ENCODE measurements at regions not wholly inside any gene's neighbourhood (a gene's known extent, or its start where the extent isn't known, plus 50 kb on each side); places are given as distances from the start of the nearest gene placed in this dataset.

DNA sequence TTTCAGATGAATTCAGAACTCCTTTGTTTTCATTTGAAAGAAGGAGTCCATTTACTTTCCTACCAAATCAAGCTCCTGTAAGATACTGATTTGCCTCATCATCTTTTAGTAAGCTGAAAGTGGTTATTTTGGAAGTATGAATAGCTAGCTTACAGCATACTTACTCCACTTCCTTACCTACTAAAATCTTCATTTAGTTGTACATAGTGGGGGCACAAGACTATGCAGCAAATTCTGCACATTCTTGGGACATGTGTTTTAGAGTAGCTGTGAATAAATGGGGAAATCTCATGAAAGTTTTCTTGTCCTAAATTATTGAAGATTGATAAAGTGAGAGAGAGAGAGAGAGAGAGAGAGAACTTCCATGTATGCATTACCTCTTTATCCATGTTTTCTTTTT lies 256.3 kb downstream of the OGFRL1 start:
- H3K27ac ChIP-seq (ENCODE audit: low read length) = no peak overlapping the region
- H3K9me3 ChIP-seq (ENCODE audit: control insufficient read depth in 2 of 2, low read length in 2 of 2) = no peaks in the 10 kb centered on the region
- no peaks in the 10 kb centered on the region for H3K36me3 ChIP-seq (ENCODE audit: control insufficient read depth in 2 of 2, insufficient read depth in 2 of 2, low read length in 2 of 2)
- H3K27me3 ChIP-seq (ENCODE audit: control insufficient read depth in 1 of 2, insufficient read depth in 2 of 2, low read length in 2 of 2) = no peaks in the 10 kb centered on the region
- H3K4me1 ChIP-seq (ENCODE audit: control insufficient read depth, insufficient read depth, low read length) = no peaks in the 10 kb centered on the region
- H3K9ac ChIP-seq (ENCODE audit: low read length in 2 of 2) = no peak overlapping the region
- no peak overlapping the region for H3K4me3 ChIP-seq (ENCODE audit: low read length in 2 of 2)

DNA sequence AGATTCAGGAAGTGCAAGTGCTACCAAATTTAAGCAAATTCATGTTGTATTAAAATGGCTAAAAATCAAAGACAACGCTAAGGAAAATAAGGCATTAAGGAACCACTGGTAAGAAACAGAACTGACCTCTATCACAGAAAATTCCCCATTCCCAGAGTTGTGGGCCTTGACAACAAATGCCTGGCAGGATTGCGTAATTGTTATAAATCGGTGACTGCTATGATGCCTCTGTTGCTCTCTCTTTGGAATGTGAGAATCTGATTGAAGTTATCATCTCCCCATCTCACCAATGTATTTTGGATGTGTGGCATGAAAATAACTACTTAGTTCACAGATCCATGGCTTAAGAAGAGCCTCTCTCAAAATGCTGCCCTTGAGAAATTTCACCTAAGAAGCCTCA lies 257.3 kb downstream of the OGFRL1 start:
- Histone ChIP-seq H3K27ac (ENCODE audit: low read length) (no peak overlapping the region), H3K27me3 (ENCODE audit: control insufficient read depth in 1 of 2, insufficient read depth in 2 of 2, low read length in 2 of 2) (no peaks in the 10 kb centered on the region), H3K9me3 (ENCODE audit: control insufficient read depth in 2 of 2, low read length in 2 of 2) (no peaks in the 10 kb centered on the region), H3K36me3 (ENCODE audit: control insufficient read depth in 2 of 2, insufficient read depth in 2 of 2, low read length in 2 of 2) (no peaks in the 10 kb centered on the region), H3K4me1 (ENCODE audit: control insufficient read depth, insufficient read depth, low read length) (no peaks in the 10 kb centered on the region), H3K9ac (ENCODE audit: low read length in 2 of 2) (no peak overlapping the region), H3K4me3 (ENCODE audit: low read length in 2 of 2) (no peak overlapping the region)

DNA sequence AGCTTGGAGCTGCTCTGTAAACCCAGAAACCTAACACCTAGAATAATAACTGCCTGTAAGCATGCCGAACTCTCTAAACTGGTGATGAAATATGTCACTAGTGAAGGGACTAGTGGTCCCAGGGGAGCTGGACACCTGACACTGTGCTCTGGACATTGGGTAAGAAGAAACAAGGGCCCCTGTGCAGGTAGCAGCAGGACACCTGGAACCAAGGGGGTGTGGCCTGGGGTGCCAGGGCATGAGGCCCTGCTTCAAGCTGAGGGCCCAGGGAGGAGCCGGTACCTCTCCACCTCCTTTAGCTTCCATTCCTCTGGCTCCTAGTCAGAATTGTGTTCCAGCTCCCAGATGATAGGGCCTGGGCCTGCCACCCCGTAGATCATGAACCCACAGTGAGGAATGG lies 263.2 kb downstream of the OGFRL1 start:
- Histone ChIP-seq H3K36me3 (ENCODE audit: control insufficient read depth in 2 of 2, insufficient read depth in 2 of 2, low read length in 2 of 2) (no peaks in the 10 kb centered on the region), H3K27ac (ENCODE audit: low read length) (no peak overlapping the region), H3K4me1 (ENCODE audit: control insufficient read depth, insufficient read depth, low read length) (no peaks in the 10 kb centered on the region), H3K9ac (ENCODE audit: low read length in 2 of 2) (no peak overlapping the region), H3K27me3 (ENCODE audit: control insufficient read depth in 1 of 2, insufficient read depth in 2 of 2, low read length in 2 of 2) (no peaks in the 10 kb centered on the region), H3K9me3 (ENCODE audit: control insufficient read depth in 2 of 2, low read length in 2 of 2) (peaks cover 0 to 7% of the 10 kb centered on the region in 2 donors), H3K4me3 (ENCODE audit: low read length in 2 of 2) (no peak overlapping the region)

DNA sequence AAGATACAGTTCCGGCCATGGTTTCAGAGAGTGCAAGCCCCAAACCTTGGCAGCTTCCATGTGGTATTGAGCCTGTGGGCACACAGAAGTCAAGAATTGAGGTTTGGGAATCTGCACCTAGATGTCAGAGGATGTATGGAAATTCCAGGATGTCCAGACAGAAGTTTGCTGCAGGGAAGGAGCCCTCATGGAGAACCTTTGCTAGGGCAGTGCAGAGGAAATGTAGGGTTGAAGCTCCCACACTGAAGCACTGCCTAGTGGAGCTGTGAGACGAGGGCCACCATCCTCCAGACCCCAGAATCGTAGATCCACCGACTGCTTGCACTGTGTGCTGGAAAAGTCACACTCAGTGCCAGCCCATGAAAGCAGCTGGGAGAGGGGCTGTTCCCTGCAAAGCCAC lies 267.5 kb downstream of the OGFRL1 start:
- Histone ChIP-seq H3K9me3 (ENCODE audit: control insufficient read depth in 2 of 2, low read length in 2 of 2) (peaks cover 11 to 25% of the 10 kb centered on the region in 2 donors), H3K4me3 (ENCODE audit: low read length in 2 of 2) (no peak overlapping the region), H3K4me1 (ENCODE audit: control insufficient read depth, insufficient read depth, low read length) (no peaks in the 10 kb centered on the region), H3K27ac (ENCODE audit: low read length) (no peak overlapping the region), H3K36me3 (ENCODE audit: control insufficient read depth in 2 of 2, insufficient read depth in 2 of 2, low read length in 2 of 2) (no peaks in the 10 kb centered on the region), H3K9ac (ENCODE audit: low read length in 2 of 2) (no peak overlapping the region), H3K27me3 (ENCODE audit: control insufficient read depth in 1 of 2, insufficient read depth in 2 of 2, low read length in 2 of 2) (no peaks in the 10 kb centered on the region)

DNA sequence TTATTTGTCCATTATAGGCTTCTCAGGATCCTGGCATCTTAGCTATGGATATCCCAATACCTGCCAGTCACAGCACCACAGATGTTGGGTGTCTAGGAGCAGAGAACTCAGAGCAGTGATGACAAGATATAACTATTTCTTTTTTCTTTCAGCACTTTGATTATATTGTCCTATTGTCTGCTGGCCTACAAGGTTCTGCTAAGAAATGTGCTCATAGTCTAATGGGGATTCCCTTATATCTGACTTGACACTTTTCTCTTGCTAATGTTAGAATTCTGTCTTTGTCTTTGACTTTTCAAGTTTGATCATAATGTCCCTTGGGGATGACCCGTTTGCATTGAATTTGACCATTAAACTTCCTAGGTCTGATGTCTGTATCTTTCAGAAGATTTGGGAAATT lies 270.4 kb downstream of the OGFRL1 start:
- Histone ChIP-seq H3K27ac (ENCODE audit: low read length) (no peak overlapping the region), H3K4me3 (ENCODE audit: low read length in 2 of 2) (no peak overlapping the region), H3K9ac (ENCODE audit: low read length in 2 of 2) (no peak overlapping the region), H3K36me3 (ENCODE audit: control insufficient read depth in 2 of 2, insufficient read depth in 2 of 2, low read length in 2 of 2) (no peaks in the 10 kb centered on the region), H3K4me1 (ENCODE audit: control insufficient read depth, insufficient read depth, low read length) (no peaks in the 10 kb centered on the region), H3K27me3 (ENCODE audit: control insufficient read depth in 1 of 2, insufficient read depth in 2 of 2, low read length in 2 of 2) (no peaks in the 10 kb centered on the region), H3K9me3 (ENCODE audit: control insufficient read depth in 2 of 2, low read length in 2 of 2) (peaks cover 11 to 19% of the 10 kb centered on the region in 2 donors)

DNA sequence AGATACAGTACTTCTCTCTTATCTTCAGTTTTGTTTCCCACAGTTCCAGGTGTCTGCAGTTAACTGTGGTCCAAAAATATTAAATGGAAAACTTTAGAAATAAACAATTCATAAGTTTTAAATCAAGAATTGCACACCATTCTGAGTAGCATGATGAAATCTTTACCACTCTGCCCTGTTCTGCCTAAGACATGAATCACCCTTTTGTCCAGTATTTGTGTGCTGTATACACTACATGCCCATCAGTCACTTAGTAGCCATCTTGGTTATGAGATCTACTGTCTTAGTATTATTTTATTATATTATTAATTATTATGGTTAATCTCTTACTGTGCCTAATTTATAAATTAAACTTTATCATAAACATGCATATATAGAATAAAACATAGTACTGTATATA lies 279.0 kb downstream of the OGFRL1 start:
- Histone ChIP-seq H3K36me3 (ENCODE audit: control insufficient read depth in 2 of 2, insufficient read depth in 2 of 2, low read length in 2 of 2) (no peaks in the 10 kb centered on the region), H3K4me3 (ENCODE audit: low read length in 2 of 2) (no peak overlapping the region), H3K27ac (ENCODE audit: low read length) (no peak overlapping the region), H3K9me3 (ENCODE audit: control insufficient read depth in 2 of 2, low read length in 2 of 2) (no peaks in the 10 kb centered on the region), H3K9ac (ENCODE audit: low read length in 2 of 2) (no peak overlapping the region), H3K27me3 (ENCODE audit: control insufficient read depth in 1 of 2, insufficient read depth in 2 of 2, low read length in 2 of 2) (no peaks in the 10 kb centered on the region), H3K4me1 (ENCODE audit: control insufficient read depth, insufficient read depth, low read length) (no peaks in the 10 kb centered on the region)

DNA sequence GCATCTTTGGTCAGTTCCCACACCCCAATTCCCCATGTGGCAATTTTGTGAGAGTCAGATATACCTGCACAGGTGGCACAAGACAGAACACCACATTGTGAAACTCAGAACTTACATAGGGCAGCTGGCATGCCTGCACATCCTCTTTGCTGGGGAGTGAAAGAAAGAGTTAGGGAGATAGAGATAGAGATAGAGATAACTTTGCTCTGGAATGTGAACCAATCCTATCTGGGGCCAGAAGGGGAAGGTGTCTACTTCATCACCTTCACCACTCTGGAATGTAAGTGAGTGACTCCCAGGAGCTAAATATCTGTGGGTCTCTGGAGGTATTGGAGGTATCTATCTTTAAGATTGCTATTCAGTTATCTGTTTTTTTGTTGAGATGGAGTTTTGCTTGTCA lies 289.2 kb downstream of the OGFRL1 start:
- no peaks in the 10 kb centered on the region for H3K36me3 ChIP-seq (ENCODE audit: control insufficient read depth in 2 of 2, insufficient read depth in 2 of 2, low read length in 2 of 2)
- no peak overlapping the region for H3K4me3 ChIP-seq (ENCODE audit: low read length in 2 of 2)
- H3K9ac ChIP-seq (ENCODE audit: low read length in 2 of 2) = no peak overlapping the region
- no peaks in the 10 kb centered on the region for H3K4me1 ChIP-seq (ENCODE audit: control insufficient read depth, insufficient read depth, low read length)
- H3K27ac ChIP-seq (ENCODE audit: low read length) = no peak overlapping the region
- H3K27me3 ChIP-seq (ENCODE audit: control insufficient read depth in 1 of 2, insufficient read depth in 2 of 2, low read length in 2 of 2) = no peaks in the 10 kb centered on the region
- H3K9me3 ChIP-seq (ENCODE audit: control insufficient read depth in 2 of 2, low read length in 2 of 2) = no peaks in the 10 kb centered on the region

DNA sequence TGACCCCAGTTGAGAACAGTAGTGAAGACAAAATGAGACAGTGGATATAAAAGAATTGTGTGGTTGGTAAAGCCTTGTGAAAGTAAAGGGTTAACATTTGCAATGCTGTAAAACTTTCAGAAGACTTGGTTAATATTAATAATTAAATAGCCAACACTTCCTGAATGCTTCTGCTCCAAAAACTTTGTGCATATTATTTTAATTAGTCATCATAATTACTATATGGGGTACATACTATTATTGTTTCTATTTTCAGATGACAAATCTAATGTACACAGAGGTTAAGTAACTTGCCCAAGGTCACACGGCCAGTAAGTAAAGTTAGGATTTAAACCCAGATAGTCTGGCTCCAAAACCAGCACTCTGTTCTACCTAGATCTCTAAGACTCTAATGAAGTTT lies 291.3 kb downstream of the OGFRL1 start:
- no peak overlapping the region for H3K9ac ChIP-seq (ENCODE audit: low read length in 2 of 2)

DNA sequence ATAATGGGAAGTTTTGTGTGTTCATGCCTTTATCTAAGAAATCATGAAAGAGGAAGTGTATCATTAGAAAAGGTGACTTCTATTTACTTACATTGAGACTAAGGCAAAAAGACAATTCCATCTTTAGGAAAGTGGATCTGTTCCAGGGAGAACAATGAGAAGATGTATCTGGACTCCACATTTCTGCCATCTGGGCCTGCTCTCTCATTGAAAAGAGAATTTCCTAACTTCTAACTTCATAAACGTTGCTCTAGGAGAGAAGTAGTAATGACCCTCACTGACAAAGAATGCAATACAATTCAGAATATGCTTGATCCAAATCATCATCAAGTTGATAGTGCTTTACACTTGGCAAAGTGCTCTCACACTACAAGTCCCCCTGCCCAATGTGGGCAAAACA lies 294.2 kb downstream of the OGFRL1 start:
- H3K9me3 ChIP-seq (ENCODE audit: control insufficient read depth in 2 of 2, low read length in 2 of 2) = no peaks in the 10 kb centered on the region
- H3K27me3 ChIP-seq (ENCODE audit: control insufficient read depth in 1 of 2, insufficient read depth in 2 of 2, low read length in 2 of 2) = no peaks in the 10 kb centered on the region
- H3K27ac ChIP-seq (ENCODE audit: low read length) = no peak overlapping the region
- no peak overlapping the region for H3K9ac ChIP-seq (ENCODE audit: low read length in 2 of 2)
- no peak overlapping the region for H3K4me3 ChIP-seq (ENCODE audit: low read length in 2 of 2)
- no peaks in the 10 kb centered on the region for H3K4me1 ChIP-seq (ENCODE audit: control insufficient read depth, insufficient read depth, low read length)
- H3K36me3 ChIP-seq (ENCODE audit: control insufficient read depth in 2 of 2, insufficient read depth in 2 of 2, low read length in 2 of 2) = no peaks in the 10 kb centered on the region

More for the DNA sequence above, 291.3 kb downstream of the OGFRL1 start:
- H3K4me3 ChIP-seq (ENCODE audit: low read length in 2 of 2) = no peak overlapping the region
- no peaks in the 10 kb centered on the region for H3K4me1 ChIP-seq (ENCODE audit: control insufficient read depth, insufficient read depth, low read length)
- no peaks in the 10 kb centered on the region for H3K27me3 ChIP-seq (ENCODE audit: control insufficient read depth in 1 of 2, insufficient read depth in 2 of 2, low read length in 2 of 2)
- no peaks in the 10 kb centered on the region for H3K9me3 ChIP-seq (ENCODE audit: control insufficient read depth in 2 of 2, low read length in 2 of 2)
- no peaks in the 10 kb centered on the region for H3K36me3 ChIP-seq (ENCODE audit: control insufficient read depth in 2 of 2, insufficient read depth in 2 of 2, low read length in 2 of 2)
- no peak overlapping the region for H3K27ac ChIP-seq (ENCODE audit: low read length)

DNA sequence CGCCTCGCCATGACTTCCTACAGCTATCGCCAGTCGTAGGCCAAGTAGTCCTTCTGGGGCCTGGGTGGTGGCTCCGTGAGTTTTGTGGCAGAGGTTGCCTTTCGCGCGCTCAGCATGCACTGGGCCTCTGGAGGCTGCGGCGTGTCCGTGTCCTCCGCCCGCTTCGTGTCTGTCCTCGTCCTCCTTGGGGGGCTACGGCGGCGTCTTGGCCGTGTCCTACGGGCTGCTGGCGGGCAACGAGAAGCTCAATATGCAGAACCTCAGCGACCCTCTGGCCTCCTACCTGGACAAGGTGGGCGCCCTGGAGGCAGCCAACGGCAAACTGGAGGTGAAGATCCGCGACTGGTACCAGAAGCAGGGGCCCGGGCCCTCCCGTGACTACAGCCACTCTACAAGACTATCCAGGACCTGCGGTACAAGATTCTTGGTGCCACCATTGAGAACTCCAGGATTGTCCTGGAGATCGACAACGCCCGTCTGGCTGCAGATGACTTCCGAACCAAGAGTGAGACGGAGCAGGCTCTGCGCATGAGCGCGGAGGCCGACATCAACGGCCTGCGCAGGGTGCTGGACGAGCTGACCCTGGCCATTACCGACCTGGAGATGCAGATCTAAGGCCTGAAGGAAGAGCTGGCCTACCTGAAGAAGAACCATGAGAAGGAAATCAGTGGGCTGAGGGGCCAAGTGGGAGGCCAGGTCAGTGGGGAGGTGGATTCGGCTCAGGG lies 296.3 kb downstream of the OGFRL1 start:
- no peaks in the 10 kb centered on the region for H3K36me3 ChIP-seq (ENCODE audit: control insufficient read depth in 2 of 2, insufficient read depth in 2 of 2, low read length in 2 of 2)
- no peak overlapping the region for H3K27ac ChIP-seq (ENCODE audit: low read length)
- H3K27me3 ChIP-seq (ENCODE audit: control insufficient read depth in 1 of 2, insufficient read depth in 2 of 2, low read length in 2 of 2) = no peaks in the 10 kb centered on the region
- H3K9ac ChIP-seq (ENCODE audit: low read length in 2 of 2) = no peak overlapping the region
- H3K4me1 ChIP-seq (ENCODE audit: control insufficient read depth, insufficient read depth, low read length) = no peaks in the 10 kb centered on the region
- H3K4me3 ChIP-seq (ENCODE audit: low read length in 2 of 2) = no peak overlapping the region
- H3K9me3 ChIP-seq (ENCODE audit: control insufficient read depth in 2 of 2, low read length in 2 of 2) = no peaks in the 10 kb centered on the region

DNA sequence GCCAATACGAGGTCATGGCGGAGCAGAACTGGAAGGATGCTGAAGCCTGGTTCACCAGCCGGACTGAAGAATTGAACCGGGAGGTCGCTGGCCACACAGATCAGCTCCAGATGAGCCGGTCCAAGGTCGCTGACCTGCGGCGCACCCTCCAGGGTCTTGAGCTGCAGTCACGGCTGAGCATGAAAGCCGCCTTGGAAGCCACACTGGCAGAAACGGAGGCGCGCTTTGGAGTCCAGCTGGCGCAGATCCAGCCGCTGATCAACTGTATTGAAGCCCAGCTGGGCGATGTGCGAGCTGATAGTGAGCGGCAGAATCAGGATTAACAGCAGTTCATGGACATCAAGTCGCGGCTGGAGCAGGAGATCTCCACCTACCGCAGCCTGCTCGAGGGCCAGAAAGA lies 296.9 kb downstream of the OGFRL1 start:
- no peaks in the 10 kb centered on the region for H3K9me3 ChIP-seq (ENCODE audit: control insufficient read depth in 2 of 2, low read length in 2 of 2)
- no peaks in the 10 kb centered on the region for H3K36me3 ChIP-seq (ENCODE audit: control insufficient read depth in 2 of 2, insufficient read depth in 2 of 2, low read length in 2 of 2)
- H3K27ac ChIP-seq (ENCODE audit: low read length) = no peak overlapping the region

More for the DNA sequence above, 296.9 kb downstream of the OGFRL1 start:
- Histone ChIP-seq H3K4me3 (ENCODE audit: low read length in 2 of 2) (no peak overlapping the region), H3K9ac (ENCODE audit: low read length in 2 of 2) (no peak overlapping the region), H3K4me1 (ENCODE audit: control insufficient read depth, insufficient read depth, low read length) (no peaks in the 10 kb centered on the region), H3K27me3 (ENCODE audit: control insufficient read depth in 1 of 2, insufficient read depth in 2 of 2, low read length in 2 of 2) (no peaks in the 10 kb centered on the region)

Measured in stomach smooth muscle (tissue), 2 donors.